SK-N-SH treated with all-trans-retinoic acid at 6 μM for 48 hours (cell line): ENCODE measurements at regions not wholly inside any gene's neighbourhood (a gene's known extent, or its start where the extent isn't known, plus 50 kb on each side); places are given as distances from the start of the nearest gene placed in this dataset.

ENCODE experiments used
- ATAC-seq: fragments of 200-7000 bp; cut with Tn5 transposase; 3 replicates; pipeline ENCODE4 v1.9.1; 2020; ENCODE audit warnings: mild to moderate bottlenecking, moderate library complexity
- CSDC2 ChIP-seq: fragments of 250-450 bp; sonication (Bioruptor Pico); IDR thresholded peaks from 2 replicates; pipeline ENCODE4 v1.5.0; 2020; ENCODE audit warnings: mild to moderate bottlenecking, moderate library complexity
- ESRRG ChIP-seq: fragments of 250-450 bp; sonication (Bioruptor Pico); IDR thresholded peaks from 2 replicates; pipeline ENCODE4 v1.6.1; 2021; ENCODE audit warnings: mild to moderate bottlenecking
- GLIS3 ChIP-seq: fragments of 250-450 bp; sonication (Bioruptor Pico); IDR thresholded peaks from 2 replicates; pipeline ENCODE4 v1.5.0; 2020; ENCODE audit warnings: mild to moderate bottlenecking, moderate library complexity
- ISL1 ChIP-seq: fragments of 250-450 bp; sonication (Bioruptor Pico); IDR thresholded peaks from 2 replicates; pipeline ENCODE4 v2.1.2; 2022; ENCODE audit warnings: mild to moderate bottlenecking, moderate library complexity
- OSR1 ChIP-seq: fragments of 250-450 bp; sonication (Bioruptor Pico); IDR thresholded peaks from 2 replicates; pipeline ENCODE4 v1.8.0; 2022; ENCODE audit warnings: moderate library complexity, mild to moderate bottlenecking, inconsistent platforms
- PATZ1 ChIP-seq: fragments of 250-450 bp; sonication (Bioruptor Pico); IDR thresholded peaks from 2 replicates; pipeline ENCODE4 v1.8.0; 2020; ENCODE audit warnings: mild to moderate bottlenecking, moderate library complexity, borderline replicate concordance
- PPARA ChIP-seq: fragments of 250-450 bp; sonication (Bioruptor Pico); IDR thresholded peaks from 2 replicates; pipeline ENCODE4 v1.5.0; 2020; ENCODE audit warnings: mild to moderate bottlenecking, borderline replicate concordance
- RARB ChIP-seq: fragments of 250-450 bp; sonication (Bioruptor Pico); IDR thresholded peaks from 2 replicates; pipeline ENCODE4 v1.8.0; 2021; ENCODE audit warnings: mild to moderate bottlenecking, moderate library complexity
- SNAI2 ChIP-seq: fragments of 250-450 bp; sonication (Bioruptor Pico); IDR thresholded peaks from 2 replicates; pipeline ENCODE4 v1.5.0; 2020; ENCODE audit warnings: mild to moderate bottlenecking, moderate library complexity
- TCF4 ChIP-seq: fragments of 250-450 bp; sonication (Bioruptor Pico); IDR thresholded peaks from 2 replicates; pipeline ENCODE4 v1.8.0; 2021; ENCODE audit warnings: mild to moderate bottlenecking, moderate library complexity, borderline replicate concordance
- TOX ChIP-seq: fragments of 250-450 bp; sonication (Bioruptor Pico); IDR thresholded peaks from 2 replicates; pipeline ENCODE4 v1.8.0; 2021; ENCODE audit warnings: mild to moderate bottlenecking, moderate library complexity, borderline replicate concordance
- ZC3H10 ChIP-seq: fragments of 250-450 bp; sonication (Bioruptor Pico); IDR thresholded peaks from 2 replicates; pipeline ENCODE4 v1.5.1; 2021; ENCODE audit warnings: mild to moderate bottlenecking, moderate library complexity
- ZFP30 ChIP-seq: fragments of 450-650 bp; formaldehyde crosslinking; IDR thresholded peaks from 2 replicates; pipeline ENCODE4 v1.5.0; 2022; ENCODE audit warnings: mild to moderate bottlenecking, moderate library complexity
- ZNF565 ChIP-seq: fragments of 450-650 bp; formaldehyde crosslinking; conservative IDR thresholded peaks from 2 replicates; pipeline ENCODE4 v1.5.0; 2020; ENCODE audit warnings: low read depth, mild to moderate bottlenecking, moderate library complexity
- ZNF70 ChIP-seq: fragments of 450-650 bp; formaldehyde crosslinking; IDR thresholded peaks from 2 replicates; pipeline ENCODE4 v1.5.0; 2020; ENCODE audit warnings: mild to moderate bottlenecking, moderate library complexity
- ZNF8 ChIP-seq: fragments of 450-650 bp; formaldehyde crosslinking; IDR thresholded peaks from 2 replicates; pipeline ENCODE4 v1.5.0; 2020; ENCODE audit warnings: mild to moderate bottlenecking, moderate library complexity
- TF ChIP-seq, protein P1 (sequence below): fragments of 250-450 bp; sonication (Bioruptor Pico); IDR thresholded peaks from 2 replicates; pipeline ENCODE4 v1.8.0; 2021; ENCODE audit warnings: low read depth, mild to moderate bottlenecking, moderate library complexity, borderline replicate concordance
- TF ChIP-seq, protein P2 (sequence below): fragments of 250-450 bp; sonication (Bioruptor Pico); IDR thresholded peaks from 2 replicates; pipeline ENCODE4 v1.5.0; 2020; ENCODE audit warnings: mild to moderate bottlenecking, moderate library complexity
- TF ChIP-seq, protein P3 (sequence below): fragments of 250-450 bp; sonication (Bioruptor Pico); IDR thresholded peaks from 2 replicates; pipeline ENCODE4 v1.5.1; 2021; ENCODE audit warnings: mild to moderate bottlenecking, moderate library complexity
- TF ChIP-seq, protein P4 (sequence below): fragments of 250-450 bp; sonication (Bioruptor Pico); IDR thresholded peaks from 2 replicates; pipeline ENCODE4 v1.5.1; 2020; ENCODE audit warnings: low read depth, mild to moderate bottlenecking, moderate library complexity

- no peak for ATAC-seq
Observed at GRCh38 chr11:130601141-130601540, 152.7 kb downstream of the ADAMTS15 start.

GRCh38 chr11:130601764-130602460 is 153.5 kb downstream of the ADAMTS15 start:
- ATAC-seq, result no peak; the same call in 1 of the 3 replicates
- TF ChIP-seq, protein P1, sequence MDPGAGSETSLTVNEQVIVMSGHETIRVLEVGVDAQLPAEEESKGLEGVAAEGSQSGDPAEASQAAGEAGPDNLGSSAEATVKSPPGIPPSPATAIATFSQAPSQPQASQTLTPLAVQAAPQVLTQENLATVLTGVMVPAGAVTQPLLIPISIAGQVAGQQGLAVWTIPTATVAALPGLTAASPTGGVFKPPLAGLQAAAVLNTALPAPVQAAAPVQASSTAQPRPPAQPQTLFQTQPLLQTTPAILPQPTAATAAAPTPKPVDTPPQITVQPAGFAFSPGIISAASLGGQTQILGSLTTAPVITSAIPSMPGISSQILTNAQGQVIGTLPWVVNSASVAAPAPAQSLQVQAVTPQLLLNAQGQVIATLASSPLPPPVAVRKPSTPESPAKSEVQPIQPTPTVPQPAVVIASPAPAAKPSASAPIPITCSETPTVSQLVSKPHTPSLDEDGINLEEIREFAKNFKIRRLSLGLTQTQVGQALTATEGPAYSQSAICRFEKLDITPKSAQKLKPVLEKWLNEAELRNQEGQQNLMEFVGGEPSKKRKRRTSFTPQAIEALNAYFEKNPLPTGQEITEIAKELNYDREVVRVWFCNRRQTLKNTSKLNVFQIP (CRISPR knock-in tag), result no peak
- no peak for TF ChIP-seq ISL1
- TF ChIP-seq ZNF565 (CRISPR knock-in tag), result no peak
- no peak for TF ChIP-seq TOX (CRISPR knock-in tag)
- no peak for TF ChIP-seq ZFP30 (CRISPR knock-in tag)

More at GRCh38 chr11:130601141-130601540, 152.7 kb downstream of the ADAMTS15 start:
- TF ChIP-seq ZNF70 (CRISPR knock-in tag) (no peak), SNAI2 (CRISPR knock-in tag) (no peak), PATZ1 (no peak), OSR1 (no peak), TCF4 (CRISPR knock-in tag) (no peak), ESRRG (no peak), ISL1 (no peak), PPARA (CRISPR knock-in tag) (no peak), RARB (CRISPR knock-in tag) (no peak), CSDC2 (CRISPR knock-in tag) (no peak), ZC3H10 (CRISPR knock-in tag) (no peak), GLIS3 (no peak), ZNF8 (CRISPR knock-in tag) (no peak)
- TF ChIP-seq, protein P2, sequence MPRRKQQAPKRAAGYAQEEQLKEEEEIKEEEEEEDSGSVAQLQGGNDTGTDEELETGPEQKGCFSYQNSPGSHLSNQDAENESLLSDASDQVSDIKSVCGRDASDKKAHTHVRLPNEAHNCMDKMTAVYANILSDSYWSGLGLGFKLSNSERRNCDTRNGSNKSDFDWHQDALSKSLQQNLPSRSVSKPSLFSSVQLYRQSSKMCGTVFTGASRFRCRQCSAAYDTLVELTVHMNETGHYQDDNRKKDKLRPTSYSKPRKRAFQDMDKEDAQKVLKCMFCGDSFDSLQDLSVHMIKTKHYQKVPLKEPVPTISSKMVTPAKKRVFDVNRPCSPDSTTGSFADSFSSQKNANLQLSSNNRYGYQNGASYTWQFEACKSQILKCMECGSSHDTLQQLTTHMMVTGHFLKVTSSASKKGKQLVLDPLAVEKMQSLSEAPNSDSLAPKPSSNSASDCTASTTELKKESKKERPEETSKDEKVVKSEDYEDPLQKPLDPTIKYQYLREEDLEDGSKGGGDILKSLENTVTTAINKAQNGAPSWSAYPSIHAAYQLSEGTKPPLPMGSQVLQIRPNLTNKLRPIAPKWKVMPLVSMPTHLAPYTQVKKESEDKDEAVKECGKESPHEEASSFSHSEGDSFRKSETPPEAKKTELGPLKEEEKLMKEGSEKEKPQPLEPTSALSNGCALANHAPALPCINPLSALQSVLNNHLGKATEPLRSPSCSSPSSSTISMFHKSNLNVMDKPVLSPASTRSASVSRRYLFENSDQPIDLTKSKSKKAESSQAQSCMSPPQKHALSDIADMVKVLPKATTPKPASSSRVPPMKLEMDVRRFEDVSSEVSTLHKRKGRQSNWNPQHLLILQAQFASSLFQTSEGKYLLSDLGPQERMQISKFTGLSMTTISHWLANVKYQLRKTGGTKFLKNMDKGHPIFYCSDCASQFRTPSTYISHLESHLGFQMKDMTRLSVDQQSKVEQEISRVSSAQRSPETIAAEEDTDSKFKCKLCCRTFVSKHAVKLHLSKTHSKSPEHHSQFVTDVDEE (CRISPR knock-in tag), result no peak
- TF ChIP-seq, protein P1 (CRISPR knock-in tag), result no peak
- TF ChIP-seq, protein P3, sequence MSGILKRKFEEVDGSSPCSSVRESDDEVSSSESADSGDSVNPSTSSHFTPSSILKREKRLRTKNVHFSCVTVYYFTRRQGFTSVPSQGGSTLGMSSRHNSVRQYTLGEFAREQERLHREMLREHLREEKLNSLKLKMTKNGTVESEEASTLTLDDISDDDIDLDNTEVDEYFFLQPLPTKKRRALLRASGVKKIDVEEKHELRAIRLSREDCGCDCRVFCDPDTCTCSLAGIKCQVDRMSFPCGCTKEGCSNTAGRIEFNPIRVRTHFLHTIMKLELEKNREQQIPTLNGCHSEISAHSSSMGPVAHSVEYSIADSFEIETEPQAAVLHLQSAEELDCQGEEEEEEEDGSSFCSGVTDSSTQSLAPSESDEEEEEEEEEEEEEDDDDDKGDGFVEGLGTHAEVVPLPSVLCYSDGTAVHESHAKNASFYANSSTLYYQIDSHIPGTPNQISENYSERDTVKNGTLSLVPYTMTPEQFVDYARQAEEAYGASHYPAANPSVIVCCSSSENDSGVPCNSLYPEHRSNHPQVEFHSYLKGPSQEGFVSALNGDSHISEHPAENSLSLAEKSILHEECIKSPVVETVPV (CRISPR knock-in tag), result no peak
- TF ChIP-seq, protein P4, sequence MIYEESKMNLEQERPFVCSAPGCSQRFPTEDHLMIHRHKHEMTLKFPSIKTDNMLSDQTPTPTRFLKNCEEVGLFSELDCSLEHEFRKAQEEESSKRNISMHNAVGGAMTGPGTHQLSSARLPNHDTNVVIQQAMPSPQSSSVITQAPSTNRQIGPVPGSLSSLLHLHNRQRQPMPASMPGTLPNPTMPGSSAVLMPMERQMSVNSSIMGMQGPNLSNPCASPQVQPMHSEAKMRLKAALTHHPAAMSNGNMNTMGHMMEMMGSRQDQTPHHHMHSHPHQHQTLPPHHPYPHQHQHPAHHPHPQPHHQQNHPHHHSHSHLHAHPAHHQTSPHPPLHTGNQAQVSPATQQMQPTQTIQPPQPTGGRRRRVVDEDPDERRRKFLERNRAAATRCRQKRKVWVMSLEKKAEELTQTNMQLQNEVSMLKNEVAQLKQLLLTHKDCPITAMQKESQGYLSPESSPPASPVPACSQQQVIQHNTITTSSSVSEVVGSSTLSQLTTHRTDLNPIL, result no peak
